Large intestine (tissue), 3 donors: ENCODE measurements at regions not wholly inside any gene's neighbourhood (a gene's known extent, or its start where the extent isn't known, plus 50 kb on each side); places are given as distances from the start of the nearest gene placed in this dataset.
A peak's percentile ranks its signal among the peaks of the same experiment; 100 is the strongest.
"Not testable (repeated sequence)": the region's sequence is repeated elsewhere in the genome, so short reads cannot be mapped to it uniquely, and the experiment has no call there.

Experiments used
- DNase-seq, 2 donors: peaks; one replicate each; pipeline versions ENCODE4 v3.0.0 to v3.0.0-alpha.2; 2013
- H3K27ac ChIP-seq: one replicate; pipeline ENCODE4 v1.5.1; 2013; ENCODE audit warnings: low read length
- H3K27me3 ChIP-seq: 2 replicates; pipeline ENCODE4 v1.6.1; 2013; ENCODE audit warnings: low read length; ENCODE audit not compliant: control insufficient read depth, insufficient read depth
- H3K36me3 ChIP-seq: 2 replicates; pipeline ENCODE4 v1.6.1; 2013; ENCODE audit warnings: low read length; ENCODE audit not compliant: control insufficient read depth, insufficient read depth
- H3K4me1 ChIP-seq: one replicate; pipeline ENCODE4 v1.6.1; 2013; ENCODE audit warnings: low read length; ENCODE audit not compliant: control insufficient read depth, insufficient read depth
- H3K4me3 ChIP-seq: one replicate; pipeline ENCODE4 v1.5.1; 2013; ENCODE audit warnings: low read length
- H3K9me3 ChIP-seq: one replicate; pipeline ENCODE4 v1.6.1; 2013; ENCODE audit warnings: mild to moderate bottlenecking, low read depth, low read length, moderate library complexity; ENCODE audit not compliant: control insufficient read depth
- WGBS: methylation state at CpG from one replicate; pipeline ENCODE4 v1.1.5; 2013; ENCODE audit warnings: low lambda C conversion rate; ENCODE audit not compliant: insufficient coverage; 5-methylcytosine and 5-hydroxymethylcytosine counted together

DNA sequence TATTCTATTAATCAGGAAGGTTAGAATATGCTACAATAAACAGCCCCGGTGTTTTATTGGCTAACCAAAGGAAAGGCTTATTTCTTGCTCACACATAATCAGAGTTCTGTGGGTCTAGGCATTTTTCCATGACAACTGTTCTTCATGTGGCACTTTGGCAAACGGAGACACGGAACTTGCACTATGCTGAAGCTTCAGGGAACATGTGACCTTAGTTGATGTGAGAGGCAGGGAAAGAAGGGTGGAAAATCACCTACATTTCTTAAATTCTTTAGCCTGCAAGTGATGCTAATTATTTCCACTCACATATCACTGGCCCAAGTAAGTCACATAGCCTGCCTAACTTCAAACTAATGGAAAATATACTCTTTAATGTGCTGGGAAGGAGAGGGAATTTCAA, 344.6 kb downstream of the SV2B start:
- Histone ChIP-seq H3K9me3 (no peaks in the 10 kb centered on the region), H3K27ac (no peak overlapping the region), H3K36me3 (no peaks in the 10 kb centered on the region), H3K27me3 (no peaks in the 10 kb centered on the region), H3K4me3 (no peak overlapping the region), H3K4me1 (no peaks in the 10 kb centered on the region)
- no peak for DNase-seq
- no CpG with 5 or more reads among the region's 3 CpGs for WGBS

DNA sequence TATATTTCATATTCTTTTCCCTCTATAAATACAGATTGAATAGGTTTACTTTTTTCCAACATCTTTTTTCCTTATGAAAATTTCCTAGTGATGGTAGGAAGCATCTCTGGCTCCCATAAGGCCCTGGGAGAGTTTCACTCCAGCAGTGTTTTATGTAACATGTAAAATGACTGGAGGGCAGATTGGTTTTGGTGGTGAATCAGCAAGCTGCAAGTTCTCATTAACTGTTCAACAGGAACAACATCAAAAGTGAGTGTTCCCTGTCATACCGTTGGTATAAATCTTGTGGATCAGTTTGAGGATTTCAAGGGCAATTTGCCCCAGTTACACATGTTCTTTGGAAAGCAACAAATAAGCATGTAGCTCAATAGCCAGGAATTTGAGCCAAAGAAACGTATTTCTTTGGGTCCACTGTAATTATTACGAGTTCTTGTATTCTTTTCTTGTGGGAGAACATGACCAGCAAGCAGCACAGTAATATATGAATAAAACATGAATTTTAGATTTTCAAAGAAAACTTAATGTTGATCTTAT, 345.7 kb downstream of the SV2B start:
- no peak for DNase-seq
- Histone ChIP-seq H3K27me3 (no peaks in the 10 kb centered on the region), H3K4me3 (no peak overlapping the region), H3K27ac (no peak overlapping the region), H3K36me3 (no peaks in the 10 kb centered on the region), H3K9me3 (no peaks in the 10 kb centered on the region), H3K4me1 (no peaks in the 10 kb centered on the region)
- WGBS = 100% methylated on average over 1 of the region's 3 CpGs

DNA sequence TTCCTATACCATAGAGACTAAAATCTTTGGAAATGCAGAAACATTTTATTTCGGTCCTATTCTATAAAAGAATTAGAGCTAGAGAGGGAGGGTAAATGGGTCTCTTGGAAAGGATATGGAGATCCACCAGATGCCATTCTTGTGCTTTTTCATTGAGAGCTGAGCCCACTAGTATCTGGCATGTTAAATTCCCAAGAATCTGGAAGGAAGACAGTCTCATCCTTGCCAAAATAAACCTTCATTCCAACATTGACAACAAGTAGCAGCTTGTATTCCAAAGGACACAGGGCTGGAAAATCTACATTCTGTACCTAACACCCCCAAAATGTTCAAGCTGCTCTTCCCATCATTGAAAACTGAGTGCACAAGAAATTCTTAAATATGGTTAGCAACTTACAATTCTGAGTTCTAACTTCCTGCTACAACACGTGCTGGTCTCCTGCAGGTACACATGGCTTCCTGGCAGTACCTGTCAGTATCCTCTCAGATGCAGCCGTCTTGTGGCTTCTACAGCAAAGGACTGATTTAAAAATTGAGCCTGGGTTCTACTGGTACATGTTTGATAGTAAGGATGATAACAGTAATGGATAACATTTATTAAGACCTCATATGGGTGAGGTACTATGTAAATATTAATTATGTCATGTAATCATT, 348.1 kb downstream of the SV2B start:
- H3K27me3 ChIP-seq = no peaks in the 10 kb centered on the region
- no peaks in the 10 kb centered on the region for H3K9me3 ChIP-seq
- no peak overlapping the region for H3K27ac ChIP-seq
- H3K4me3 ChIP-seq = no peak overlapping the region
- no peak for DNase-seq
- 88% methylated on average over 1 of the region's 3 CpGs for WGBS
- H3K4me1 ChIP-seq = no peaks in the 10 kb centered on the region
- H3K36me3 ChIP-seq = no peaks in the 10 kb centered on the region

DNA sequence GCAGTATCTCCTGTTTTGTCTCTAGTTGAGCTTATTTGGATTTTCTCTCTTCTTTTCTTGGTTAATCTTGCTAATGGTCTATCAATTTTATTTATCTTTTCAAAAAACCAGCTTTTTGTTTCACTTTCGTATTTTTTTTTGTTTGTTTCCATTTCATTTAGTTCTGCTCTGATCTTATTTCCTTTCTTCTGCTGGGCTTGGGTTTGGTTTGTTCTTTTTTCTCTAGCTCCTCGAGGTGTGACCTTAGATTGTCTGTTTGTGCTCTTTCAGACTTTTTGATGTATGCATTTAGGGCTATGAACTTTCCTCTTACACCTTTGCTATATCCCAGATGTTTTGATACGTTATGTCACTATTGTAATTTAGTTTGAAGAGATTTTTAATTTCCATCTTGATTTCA, 353.3 kb downstream of the SV2B start:
- not testable (repeated sequence) for H3K4me3 ChIP-seq, H3K27me3 ChIP-seq, H3K4me1 ChIP-seq, H3K36me3 ChIP-seq, DNase-seq, H3K9me3 ChIP-seq, H3K27ac ChIP-seq
- WGBS = 56% methylated on average over 3 of the region's 3 CpGs

DNA sequence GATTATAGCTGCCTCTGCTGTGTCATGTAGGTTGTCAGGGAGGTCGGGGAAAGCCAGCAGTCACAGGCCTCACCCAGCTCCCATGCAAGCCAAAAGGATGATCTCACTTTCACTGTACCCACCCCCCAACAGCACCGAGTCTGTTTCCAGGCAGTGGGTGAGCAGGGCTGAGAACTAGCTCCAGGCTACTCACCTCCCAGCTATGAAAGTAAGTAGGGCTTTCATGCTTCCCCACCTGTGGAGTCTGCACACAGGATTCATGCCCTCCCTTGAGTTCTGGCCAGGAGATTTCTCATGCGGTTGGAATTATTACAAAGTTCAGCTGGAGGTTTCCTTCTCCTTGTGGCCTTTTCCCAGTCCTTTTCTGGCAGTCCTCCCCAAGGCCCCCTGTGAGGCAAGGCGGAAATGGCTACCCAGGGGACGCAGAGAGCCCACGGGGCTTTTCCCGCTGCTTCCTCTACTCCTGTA, 356.2 kb downstream of the SV2B start:
- Histone ChIP-seq H3K4me1 (no peaks in the 10 kb centered on the region), H3K27ac (no peak overlapping the region), H3K27me3 (no peaks in the 10 kb centered on the region), H3K4me3 (no peak overlapping the region), H3K36me3 (no peaks in the 10 kb centered on the region), H3K9me3 (no peaks in the 10 kb centered on the region)
- DNase-seq = no peak
- WGBS = no CpG with 5 or more reads among the region's 7 CpGs

DNA sequence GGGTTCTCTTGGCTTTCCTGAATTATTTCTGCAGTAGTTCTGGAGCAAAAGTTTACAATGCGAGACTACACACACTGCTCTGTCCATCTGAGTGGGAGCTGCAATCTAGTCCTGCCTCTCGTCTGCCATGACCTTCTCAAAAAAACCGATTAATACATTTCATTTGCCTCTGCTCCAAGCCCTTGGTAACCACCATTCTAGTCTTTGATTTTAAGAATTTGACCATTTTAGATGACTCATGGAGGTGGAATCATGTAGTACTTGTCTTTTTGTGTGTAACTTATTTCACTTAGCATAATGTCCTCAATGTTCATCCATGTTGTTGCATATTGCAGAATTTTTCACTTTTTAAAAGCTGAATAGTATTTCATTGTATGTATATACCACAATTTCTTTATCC, 356.9 kb downstream of the SV2B start:
- no peaks in the 10 kb centered on the region for H3K9me3 ChIP-seq
- H3K27me3 ChIP-seq = no peaks in the 10 kb centered on the region
- H3K27ac ChIP-seq = no peak overlapping the region
- no peak overlapping the region for H3K4me3 ChIP-seq
- no peaks in the 10 kb centered on the region for H3K4me1 ChIP-seq
- no CpG with 5 or more reads among the region's 3 CpGs for WGBS
- no peak for DNase-seq
- H3K36me3 ChIP-seq = no peaks in the 10 kb centered on the region

DNA sequence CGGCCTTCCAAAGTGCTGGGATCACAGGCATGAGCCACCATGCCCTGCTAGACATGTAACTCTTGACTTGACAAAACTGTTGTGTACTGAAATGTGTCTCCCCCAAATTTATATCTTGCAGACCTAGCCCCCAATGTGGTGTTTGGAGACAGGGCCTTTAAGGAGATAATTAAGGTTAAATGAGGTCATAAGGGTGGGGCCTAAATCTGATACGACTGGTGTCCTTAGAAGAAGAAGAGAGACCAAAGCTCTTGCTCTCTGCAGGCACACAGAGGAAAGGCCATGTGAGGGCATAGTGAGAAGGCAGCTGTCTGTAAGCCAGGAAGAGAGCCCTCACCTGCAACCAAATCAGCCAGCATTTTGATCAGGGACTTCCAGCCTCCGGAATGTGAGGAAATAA, 361.3 kb downstream of the SV2B start:
- no peak overlapping the region for H3K4me3 ChIP-seq
- DNase-seq = no peak
- no peaks in the 10 kb centered on the region for H3K4me1 ChIP-seq
- WGBS = no CpG with 5 or more reads among the region's 3 CpGs
- H3K9me3 ChIP-seq = no peaks in the 10 kb centered on the region
- no peaks in the 10 kb centered on the region for H3K27me3 ChIP-seq
- H3K27ac ChIP-seq = no peak overlapping the region
- H3K36me3 ChIP-seq = no peaks in the 10 kb centered on the region

DNA sequence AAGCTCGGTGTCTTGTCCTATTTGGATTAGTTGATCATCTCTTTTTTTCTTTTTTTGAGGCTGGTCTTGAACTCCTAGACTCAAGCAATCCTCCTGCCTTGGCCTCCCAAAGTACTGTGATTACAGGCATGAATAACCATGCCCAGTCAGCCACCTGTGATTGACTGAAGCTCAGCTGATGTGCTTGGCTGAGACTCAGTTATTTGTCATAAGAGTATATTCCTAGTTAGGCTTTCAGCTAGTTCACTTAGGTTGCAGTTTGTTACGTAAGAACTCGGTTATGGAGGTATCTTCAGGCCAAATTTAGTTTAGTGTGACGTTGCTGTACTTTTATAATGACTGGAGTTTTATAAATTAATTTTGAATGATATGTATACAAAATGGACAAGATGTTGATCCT, 365.0 kb downstream of the SV2B start:
- no peak for DNase-seq
- H3K4me1 ChIP-seq = peaks cover 7% of the 10 kb centered on the region
- WGBS = no CpG with 5 or more reads among the region's 4 CpGs
- H3K4me3 ChIP-seq = no peak overlapping the region
- no peaks in the 10 kb centered on the region for H3K36me3 ChIP-seq
- no peaks in the 10 kb centered on the region for H3K9me3 ChIP-seq
- H3K27ac ChIP-seq = no peak overlapping the region
- no peaks in the 10 kb centered on the region for H3K27me3 ChIP-seq

DNA sequence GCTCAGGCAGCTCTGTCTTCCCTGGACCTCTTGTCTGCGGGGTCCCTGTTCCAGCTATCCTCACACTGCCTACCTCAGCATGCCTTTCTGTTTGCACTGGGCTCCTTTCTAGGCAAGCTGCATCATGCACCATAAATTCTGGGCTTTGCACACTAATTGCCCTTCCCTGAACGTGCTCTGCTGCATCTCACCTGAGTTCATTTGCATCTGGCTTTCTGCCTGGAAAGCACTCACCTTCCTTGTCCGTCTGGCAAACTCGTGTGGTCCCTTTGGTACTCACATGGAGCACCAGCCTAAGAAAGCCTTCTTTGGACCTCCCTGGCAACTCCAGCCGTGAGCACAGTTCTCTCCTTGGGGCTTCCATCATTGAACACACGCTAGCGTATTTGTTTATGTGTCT, 365.6 kb downstream of the SV2B start:
- H3K27ac ChIP-seq = no peak overlapping the region
- peaks cover 13% of the 10 kb centered on the region for H3K4me1 ChIP-seq
- WGBS = 85% methylated on average over 4 of the region's 7 CpGs
- no peaks in the 10 kb centered on the region for H3K36me3 ChIP-seq
- no peaks in the 10 kb centered on the region for H3K27me3 ChIP-seq
- no peak overlapping the region for H3K4me3 ChIP-seq
- DNase-seq = peak in 1 of 2 donors; percentile 13
- H3K9me3 ChIP-seq = no peaks in the 10 kb centered on the region

DNA sequence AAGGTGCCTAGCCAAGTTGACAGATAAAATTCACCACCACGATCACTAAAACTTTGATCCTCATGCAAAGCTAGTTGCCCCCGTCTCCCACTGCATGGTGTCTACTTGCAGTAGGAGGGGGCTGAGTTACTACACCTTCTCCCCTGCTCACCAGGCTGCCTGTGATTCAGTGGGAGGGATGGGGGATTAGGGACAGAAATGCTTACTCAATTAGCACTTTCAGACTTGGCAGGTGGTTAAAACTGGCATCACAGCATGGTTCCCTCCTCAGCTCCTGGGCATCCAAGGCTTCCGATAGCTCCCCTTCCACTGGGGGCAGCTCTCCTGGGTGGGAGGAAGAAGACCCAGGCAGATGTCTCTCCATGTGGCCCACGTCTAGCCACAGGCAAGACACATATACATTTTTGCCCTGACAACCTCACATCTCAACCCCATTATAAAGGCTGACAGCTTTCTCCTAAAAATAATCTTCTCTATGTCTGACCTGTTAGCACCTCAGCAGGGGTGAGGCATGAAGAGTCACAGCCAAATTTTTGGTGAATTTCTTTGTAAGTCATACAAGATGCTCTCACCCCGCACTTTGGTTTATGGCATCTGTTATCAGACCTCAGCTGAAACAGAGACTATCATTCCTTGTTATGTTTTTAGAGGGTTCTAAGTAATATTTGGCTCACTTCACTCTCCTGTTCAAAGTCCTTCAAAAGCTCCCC, 369.0 kb downstream of the SV2B start:
- no peak overlapping the region for H3K4me3 ChIP-seq

More for the DNA sequence above, 369.0 kb downstream of the SV2B start:
- Histone ChIP-seq H3K36me3 (no peaks in the 10 kb centered on the region), H3K27me3 (no peaks in the 10 kb centered on the region), H3K9me3 (no peaks in the 10 kb centered on the region), H3K27ac (no peak overlapping the region), H3K4me1 (peaks cover 16% of the 10 kb centered on the region)
- WGBS = no CpG with 5 or more reads among the region's 5 CpGs
- DNase-seq = no peak
